ENCODE measurements at regions not wholly inside any gene's neighbourhood (a gene's known extent, or its start where the extent isn't known, plus 50 kb on each side); places are given as distances from the start of the nearest gene placed in this dataset.
"Not testable (repeated sequence)": the region's sequence is repeated elsewhere in the genome, so short reads cannot be mapped to it uniquely, and the experiment has no call there.

DNA sequence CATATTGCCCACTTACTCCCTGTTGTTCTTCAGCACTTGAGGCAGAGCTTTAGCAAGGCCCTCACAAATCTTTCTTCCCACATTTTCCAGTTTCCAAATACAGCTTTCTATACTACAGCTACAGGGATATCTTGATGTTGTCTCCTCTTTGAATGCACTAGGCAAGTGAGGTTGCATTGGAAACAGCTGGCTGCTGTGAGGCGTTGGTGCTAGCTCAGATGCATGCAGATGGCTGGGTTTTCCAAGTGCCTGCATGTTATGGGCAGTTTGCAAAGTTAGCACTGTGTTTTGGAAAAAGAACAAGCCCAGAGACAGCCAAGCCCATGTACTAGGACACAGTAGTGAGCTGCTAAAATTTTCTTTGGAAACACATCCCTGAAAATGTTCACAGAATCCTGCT, 315.1 kb upstream of the RASGEF1B start:
- DNase-seq (ENCODE audit: low read depth in 2 of 2, low spot score in 1 of 2) = no peak

DNA sequence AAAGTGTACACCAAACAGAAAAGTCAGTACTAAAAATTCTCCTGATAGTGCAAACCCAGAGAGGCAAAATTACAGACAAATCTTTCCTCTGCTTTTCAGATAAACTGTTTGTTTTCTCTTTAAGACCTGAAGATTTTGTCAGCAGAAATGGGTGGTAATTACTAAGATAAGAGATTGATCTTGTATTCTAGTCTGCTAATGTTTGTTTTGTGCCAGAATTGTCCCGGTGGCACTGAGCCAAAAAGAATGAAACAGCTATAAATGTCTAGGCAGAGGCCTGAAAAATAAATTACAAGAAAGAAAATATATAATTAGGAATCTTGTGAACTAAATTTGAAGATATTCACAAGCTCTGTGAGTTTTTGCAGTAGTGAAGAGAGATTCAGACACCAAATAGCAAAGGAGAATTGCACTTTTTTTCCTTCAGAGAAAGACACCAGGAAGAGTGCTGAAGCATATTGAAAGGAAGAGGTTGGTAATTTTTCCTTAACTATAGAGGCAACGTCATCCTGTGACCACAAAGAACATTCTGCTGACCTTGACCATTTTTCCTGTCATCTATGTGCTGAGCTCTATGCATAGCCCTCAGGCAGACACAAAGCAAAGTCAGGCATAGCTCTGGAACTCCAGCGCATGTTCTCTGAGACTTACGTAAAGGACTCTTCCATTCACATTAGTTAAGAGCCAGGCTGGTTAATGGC, 314.5 kb upstream of the RASGEF1B start:
- no peak for DNase-seq (ENCODE audit: low read depth in 2 of 2, low spot score in 1 of 2)

DNA sequence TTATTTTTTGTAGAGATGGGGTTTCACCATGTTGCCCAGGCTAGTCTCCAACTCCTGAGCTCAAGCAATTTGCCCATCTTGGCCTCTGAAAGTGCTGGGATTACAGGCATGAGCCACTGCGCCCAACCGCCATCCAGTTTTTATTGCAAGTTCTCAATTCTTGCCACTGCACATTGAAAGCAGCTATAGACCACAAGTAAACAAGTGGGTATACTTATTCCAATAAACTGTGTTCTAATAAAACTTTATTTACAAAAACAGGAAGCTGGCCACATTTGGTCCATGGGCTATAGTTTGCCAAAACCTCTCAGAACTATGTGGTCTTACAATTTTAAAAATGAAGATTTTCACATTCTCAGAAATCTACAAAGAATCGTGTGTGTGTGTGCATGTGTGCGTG, 313.6 kb upstream of the RASGEF1B start:
- DNase-seq (ENCODE audit: low read depth in 2 of 2, low spot score in 1 of 2) = no peak

DNA sequence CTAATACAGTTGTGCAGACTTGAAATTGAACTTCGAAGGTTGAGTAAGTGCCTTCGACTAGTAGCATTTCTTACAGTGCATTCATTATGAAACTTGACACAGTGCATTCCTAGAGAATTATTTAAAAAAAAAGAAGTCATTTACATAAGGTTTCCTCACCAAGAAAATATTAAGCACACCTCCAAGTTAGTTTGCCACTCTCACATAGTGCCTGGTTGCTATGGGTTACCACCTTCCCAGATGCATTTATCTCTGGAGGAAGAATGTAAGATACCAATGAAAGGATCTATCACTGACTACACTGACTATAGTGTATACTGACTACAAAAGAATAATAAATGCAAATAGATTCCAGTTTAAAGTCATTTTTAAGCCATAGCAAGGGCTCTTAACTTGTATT, 311.9 kb upstream of the RASGEF1B start:
- DNase-seq (ENCODE audit: low read depth in 2 of 2, low spot score in 1 of 2) = no peak

DNA sequence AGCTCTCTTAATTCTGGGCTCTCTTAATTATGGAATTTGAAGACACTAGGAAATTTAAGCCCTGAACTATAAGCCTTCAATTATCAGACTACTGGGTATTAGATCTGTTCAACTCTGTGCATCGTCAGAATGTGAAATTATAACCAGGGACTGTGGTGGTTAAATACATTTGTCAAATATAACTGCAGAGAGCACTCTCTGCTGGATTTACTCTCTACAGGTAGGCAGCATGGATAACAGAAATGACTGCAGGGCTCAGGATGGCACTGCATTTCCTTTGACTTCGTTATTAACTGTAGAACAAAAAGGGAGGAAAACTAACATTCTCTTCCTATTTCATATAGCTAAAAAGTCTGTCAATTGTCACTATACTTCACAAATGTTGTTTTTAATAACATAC, 310.1 kb upstream of the RASGEF1B start:
- DNase-seq (ENCODE audit: low read depth in 2 of 2, low spot score in 1 of 2) = no peak

DNA sequence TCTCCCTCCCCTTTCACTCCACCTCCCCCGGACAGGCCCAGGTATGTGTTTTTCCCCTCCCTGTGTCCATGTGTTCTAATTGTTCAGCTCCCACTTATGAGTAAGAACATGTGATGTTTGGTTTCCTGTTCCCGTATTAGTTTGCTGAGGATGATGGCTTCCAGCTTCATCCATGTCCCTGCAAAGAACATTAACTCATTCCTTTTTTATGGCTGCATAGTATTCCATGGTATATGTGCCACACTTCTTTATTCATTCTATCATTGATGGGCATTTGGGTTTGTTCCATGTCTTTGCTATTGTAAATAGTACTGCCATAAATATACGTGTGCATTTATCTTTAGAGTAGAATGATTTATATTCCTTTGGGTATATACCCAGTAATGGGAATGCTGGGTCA, 306.0 kb upstream of the RASGEF1B start:
- not testable (repeated sequence) for DNase-seq (ENCODE audit: low read depth in 2 of 2, low spot score in 1 of 2)

DNA sequence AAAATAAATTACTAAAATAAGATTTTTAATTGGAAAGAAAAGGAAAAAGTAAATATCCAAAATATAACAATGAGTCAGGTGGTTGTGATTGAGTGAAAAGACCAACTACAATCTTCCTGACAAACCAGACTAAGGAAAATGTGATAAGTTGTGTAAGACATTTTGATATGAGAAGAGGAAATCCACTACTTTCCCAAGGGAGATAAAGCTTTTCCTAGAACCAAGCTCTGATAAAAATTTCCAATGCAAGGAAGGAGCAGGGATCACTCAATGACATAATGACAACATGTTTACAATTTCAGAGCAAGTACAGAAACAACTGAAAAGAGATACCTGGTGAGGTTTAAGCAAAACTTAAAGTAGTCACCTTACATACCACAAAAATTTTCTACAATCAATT, 305.1 kb upstream of the RASGEF1B start:
- DNase-seq (ENCODE audit: low read depth in 2 of 2, low spot score in 1 of 2) = no peak

DNA sequence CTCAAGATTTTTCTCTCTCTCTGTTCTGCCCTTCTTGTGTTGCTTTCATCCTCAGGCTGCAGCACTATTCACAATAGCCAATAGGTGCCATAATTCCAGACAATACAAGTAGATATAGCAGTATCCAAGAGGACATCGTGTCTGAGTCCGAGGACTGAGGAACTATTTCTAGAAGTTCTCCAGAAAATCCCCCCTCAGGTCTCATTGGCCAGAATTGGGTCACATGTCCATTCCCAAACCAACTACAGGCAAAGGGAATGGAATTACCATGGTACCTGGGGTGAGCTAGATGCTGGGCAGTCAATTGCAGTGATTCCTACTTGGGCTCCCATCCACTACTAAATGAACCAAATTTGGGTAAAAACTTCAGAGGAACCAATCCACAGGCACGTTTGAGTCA, 301.9 kb upstream of the RASGEF1B start:
- DNase-seq (ENCODE audit: low read depth in 2 of 2, low spot score in 1 of 2) = no peak

DNA sequence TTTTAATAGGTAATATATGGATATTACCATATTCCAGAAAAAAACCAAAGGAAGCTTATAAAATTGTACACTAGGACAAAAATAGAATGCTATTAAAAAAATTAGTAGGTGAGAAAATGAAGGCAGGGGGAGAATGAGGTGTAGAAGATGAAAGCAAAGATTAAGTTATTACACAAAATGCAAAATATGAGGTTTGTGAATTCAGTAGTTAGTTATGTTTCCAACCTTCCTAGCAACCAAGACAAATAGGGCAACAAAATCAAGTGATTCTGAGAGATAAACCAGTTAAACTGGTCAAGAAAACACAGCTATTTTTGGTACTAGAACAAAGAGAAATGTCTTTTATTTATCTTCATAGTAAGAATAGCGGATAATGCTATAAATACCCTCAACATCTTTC, 300.0 kb upstream of the RASGEF1B start:
- no peak for DNase-seq (ENCODE audit: low read depth in 2 of 2, low spot score in 1 of 2)

DNA sequence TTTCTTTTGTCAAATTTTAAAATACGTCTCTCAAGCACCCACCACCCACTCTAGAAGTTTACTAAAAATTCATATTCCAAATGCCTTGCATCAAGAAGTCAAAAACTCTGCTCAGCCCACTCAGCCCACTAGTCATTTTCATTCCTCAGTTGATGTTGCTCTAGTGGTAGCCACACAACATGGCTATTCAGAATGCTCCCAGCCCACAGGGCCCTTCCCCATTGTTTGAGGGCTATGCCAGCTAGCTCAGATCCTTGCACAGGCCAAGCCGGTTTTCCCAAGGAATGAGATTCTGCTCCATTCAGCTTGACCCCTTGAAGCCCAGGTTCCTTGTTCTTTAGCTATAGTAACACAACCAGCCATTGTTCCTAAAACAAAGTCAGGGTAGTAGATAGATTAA, 297.5 kb upstream of the RASGEF1B start:
- DNase-seq (ENCODE audit: low read depth in 2 of 2, low spot score in 1 of 2) = no peak

DNA sequence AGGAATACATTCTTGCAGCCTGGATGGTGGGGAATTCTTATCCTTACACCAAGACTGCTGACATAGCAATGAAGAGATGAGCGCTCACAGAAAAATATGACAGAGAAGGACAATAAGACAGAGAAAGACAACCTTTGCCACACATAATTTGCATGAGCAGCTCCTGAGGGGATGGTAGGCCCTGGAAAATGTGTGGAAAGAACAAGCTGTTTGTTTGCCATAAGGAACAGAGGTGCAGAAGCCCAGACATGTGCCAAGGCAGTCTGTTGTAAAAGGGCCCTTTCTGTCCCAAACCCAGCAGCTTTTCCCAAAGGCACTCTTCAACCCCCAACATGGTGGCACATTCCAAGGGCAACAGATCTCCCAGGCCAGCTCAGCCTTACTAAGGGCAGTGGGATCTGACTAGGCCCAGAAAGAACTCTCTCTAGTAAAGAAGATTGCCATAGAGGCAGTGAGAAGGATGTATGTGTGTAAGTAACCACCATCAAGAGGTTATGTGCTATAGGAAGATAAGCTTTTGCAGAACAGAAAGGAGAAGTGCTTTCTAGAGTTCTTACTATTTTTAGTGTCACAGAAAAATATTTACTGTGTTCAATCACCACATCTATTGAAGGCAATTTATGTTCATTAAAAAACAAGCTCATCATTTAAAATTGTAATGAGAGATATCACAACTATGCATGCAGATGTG, 287.0 kb upstream of the RASGEF1B start:
- DNase-seq (ENCODE audit: low read depth in 2 of 2, low spot score in 1 of 2) = no peak

DNA sequence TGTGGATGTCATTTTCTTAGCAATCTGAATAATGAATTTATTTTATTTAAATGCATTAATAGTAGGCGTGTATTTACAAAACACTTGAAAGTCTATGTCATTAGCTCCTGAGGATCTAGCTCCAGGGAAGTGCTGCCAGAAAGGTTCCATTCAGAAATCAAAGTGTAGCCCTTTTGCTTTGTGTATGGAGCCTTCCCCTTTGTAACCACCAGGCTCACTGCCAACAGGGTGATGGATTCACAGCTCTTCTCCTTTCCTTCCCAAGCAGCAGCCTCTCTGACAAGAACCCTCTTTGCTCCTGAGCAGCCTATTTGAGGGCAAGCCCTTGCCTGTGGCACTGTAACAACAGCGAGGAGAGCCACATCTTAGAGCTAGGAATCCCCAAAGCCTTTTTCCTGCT, 286.0 kb upstream of the RASGEF1B start:
- DNase-seq (ENCODE audit: low read depth in 2 of 2, low spot score in 1 of 2) = no peak

DNA sequence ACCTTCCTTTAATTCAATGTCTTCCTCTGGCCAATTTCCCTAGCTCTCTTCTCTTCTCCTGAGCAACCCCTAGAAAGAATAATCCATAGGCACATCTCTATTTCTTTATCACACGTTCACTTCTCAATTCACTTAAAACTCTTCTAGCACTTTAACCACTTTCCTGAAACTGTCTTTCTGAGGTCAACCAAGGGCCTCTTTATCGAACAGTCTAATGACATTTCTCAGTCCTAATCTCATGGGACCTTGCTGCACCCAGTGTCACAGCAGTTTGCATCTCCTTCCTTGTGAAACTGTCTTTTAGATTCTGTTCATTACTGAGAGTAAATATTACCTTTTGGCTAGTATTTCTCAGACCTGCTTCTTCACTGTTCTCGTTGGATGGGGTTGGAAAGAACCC, 285.3 kb upstream of the RASGEF1B start:
- no peak for DNase-seq (ENCODE audit: low read depth in 2 of 2, low spot score in 1 of 2)

DNA sequence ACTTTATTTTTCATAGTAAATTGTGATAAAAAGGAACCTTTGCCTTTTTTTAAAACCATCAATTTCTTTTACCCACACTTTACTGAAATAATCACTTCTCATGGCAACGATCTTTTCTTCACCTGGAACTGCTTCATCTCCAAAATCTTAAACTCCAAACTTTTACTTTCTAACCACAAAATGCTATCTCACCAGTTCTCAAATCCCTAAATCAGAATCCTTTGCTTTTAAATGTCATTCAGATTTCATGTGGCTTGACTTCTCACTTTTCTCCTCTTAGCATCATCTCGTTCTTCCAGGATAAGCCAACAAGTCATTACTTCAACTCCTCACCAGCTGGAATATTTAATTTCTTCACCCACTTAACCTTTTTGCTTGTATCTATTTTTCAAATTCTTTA, 284.3 kb upstream of the RASGEF1B start:
- DNase-seq (ENCODE audit: low read depth in 2 of 2, low spot score in 1 of 2) = no peak

DNA sequence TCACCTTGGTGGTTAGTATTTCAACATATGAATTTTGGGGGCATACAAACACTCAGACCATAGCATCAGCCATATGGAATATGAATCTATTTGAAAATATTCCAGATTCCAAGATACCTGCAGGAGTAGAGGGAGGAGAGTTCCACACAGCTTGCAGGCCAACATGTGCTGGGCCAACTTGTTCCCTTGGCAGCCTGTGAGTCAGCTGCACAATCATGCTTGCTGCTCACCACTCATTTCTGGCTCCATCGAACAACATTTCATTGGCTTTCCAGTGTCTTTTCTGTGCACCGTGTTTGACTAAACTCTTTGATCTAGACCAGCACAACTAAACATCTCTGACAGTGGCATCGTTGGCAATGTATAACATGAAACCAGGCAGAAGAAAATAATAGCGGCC, 282.5 kb upstream of the RASGEF1B start:
- DNase-seq (ENCODE audit: low read depth in 2 of 2, low spot score in 1 of 2) = no peak

DNA sequence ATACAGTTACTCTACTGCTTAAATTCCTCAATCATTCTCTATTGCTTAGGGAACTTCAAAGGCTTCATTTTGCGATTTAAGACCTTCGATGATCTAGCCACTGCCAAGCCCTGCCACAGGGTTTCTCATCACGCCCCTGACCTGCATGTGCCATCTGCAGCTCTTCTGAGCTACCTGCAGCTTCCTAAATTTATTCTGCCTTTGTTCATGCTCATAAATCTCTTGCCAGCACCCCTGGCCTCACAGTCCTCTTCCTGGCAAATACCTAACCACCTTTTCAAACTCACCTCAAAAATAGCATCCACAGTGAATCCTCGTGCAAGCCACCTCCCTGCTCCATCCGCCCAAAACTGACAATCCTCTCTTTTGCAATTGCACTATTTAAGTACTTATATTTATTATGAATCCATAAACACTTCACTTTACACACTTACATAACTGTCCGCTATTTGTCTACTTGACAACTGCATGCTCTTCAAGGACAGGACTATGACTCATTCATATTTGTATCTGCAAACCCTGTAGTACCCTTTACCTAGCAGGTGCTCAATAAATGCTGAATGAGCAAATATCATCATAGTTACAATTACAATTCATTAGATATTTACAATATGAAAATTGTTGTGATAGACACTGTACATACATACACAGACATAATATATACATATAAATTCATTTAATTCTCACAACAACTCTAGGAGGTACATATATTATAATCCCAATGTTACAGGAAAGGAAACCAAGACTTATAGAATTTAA, 280.0 kb upstream of the RASGEF1B start:
- DNase-seq (ENCODE audit: low read depth in 2 of 2, low spot score in 1 of 2) = no peak

DNA sequence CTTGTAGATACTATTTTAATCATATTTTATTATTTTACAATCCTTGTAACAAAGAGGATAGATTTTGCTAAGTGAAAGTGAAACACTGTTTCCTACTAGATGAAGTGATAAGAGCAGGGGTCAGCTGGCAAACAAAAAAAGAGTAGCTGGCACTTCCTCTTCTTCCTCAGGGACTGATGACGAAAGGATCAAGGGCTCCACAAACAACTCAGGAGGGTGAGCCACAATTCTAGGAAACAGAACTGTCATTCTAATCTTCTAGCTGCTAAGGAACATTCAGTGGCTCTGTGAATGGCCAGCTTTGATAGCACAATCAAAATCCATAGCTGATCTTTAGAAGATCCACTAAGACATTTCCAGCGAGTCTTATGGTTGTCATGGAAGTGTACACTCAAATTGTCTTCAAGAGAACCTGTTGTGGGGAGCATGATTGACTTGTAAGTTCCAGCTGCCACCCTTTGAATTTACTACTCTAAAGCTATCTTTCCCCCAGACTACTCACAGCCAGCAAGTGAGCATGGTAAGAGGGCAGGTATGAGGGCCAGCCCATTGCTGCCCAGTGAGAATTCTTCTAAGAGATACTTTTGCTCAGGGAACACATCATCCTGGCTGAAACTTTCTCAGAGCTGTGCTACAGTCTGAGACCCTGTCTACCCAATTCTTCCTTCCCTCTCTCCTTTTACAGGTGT, 275.7 kb upstream of the RASGEF1B start:
- DNase-seq (ENCODE audit: low read depth in 2 of 2, low spot score in 1 of 2) = no peak

DNA sequence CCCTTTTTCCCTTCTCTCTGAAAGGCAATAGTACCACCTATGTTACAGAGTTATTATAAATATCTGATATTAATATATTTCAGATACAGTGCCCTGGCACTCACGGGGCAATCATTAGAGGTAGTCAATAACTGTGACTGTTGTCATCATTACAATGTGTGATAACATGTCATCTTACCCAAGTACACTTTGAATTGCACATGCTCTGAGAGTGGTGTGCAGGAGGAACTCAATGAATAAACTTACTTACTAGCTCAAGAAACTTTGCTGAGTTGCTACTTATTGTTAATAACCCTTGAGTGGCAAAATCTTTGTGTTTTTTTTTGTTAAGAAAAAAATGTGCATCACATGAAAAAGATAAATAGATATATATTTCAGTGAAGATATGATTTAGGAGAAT, 275.1 kb upstream of the RASGEF1B start:
- no peak for DNase-seq (ENCODE audit: low read depth in 2 of 2, low spot score in 1 of 2)

DNA sequence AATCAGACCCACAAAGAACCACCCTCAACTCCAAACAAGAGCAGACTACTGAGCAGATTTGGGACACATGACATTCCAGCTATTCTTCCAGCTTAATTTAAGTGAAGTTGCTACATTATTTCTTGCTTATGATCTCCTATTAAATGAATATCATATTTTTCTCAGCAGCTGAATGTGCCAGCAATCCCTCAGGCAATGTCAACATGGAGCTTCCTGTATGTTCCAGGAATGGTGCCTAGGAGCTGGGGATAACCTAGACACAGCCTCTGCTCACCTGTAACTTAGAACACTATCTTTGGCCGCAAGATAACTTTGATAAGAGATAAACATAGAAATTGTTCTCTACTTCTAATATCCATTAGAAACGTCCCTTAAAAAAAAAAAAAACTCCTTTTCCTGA, 274.4 kb upstream of the RASGEF1B start:
- no peak for DNase-seq (ENCODE audit: low read depth in 2 of 2, low spot score in 1 of 2)

DNA sequence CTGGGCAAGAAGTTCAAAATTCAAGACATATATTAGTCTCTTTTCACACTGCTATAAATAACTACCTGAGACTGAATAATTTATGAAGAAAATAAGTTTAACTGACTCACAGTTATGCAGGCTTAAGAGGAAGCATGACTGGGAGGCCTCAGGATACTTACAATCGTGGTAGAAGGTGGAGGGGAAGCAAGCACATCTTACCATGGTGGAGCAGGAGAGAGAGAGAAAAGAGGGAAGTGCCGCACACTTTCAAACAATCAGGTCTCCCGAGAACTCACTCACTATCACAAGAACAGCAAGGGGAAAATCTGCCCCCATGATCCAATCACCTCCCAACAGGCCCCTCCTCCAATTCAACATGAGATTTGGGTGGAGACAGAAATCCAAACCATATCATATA, 273.3 kb upstream of the RASGEF1B start:
- DNase-seq (ENCODE audit: low read depth in 2 of 2, low spot score in 1 of 2) = no peak

DNA sequence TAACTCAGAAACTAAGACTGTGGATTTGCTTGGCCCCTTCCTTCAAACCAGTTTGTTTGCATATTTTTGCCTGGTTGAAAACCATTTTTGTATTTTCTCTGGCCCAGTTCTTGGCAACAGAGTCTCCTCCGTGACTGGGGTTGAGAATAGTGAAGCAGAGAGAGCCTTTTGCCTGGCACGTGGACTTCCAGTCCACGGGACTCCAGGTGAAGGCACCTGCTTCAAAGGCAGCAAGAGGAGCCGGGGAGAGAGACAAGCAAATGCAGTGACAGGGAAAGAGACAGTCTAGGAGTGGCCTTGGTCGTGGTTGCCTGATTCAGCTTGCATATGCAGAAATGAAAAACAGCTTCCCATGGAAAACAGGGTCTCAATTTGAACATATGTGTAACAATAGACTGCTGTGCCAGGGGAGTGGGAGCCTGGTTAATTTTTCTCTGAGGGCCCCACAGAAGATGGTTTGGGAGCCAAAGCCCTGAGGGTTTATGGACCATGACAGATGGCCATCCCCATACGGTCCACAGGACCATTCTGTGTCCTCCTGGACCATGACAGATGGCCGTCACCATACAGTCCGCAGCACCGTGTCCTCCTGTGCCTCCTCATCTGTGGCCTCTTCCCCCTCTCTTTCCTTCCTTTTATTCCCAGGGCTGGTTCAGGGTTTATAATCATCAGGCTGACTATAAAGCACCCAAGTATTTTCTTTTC, 272.2 kb upstream of the RASGEF1B start:
- DNase-seq (ENCODE audit: low read depth in 2 of 2, low spot score in 1 of 2) = no peak

Data from stimulated activated CD8-positive, alpha-beta memory T cell treated with anti-CD3 and anti-CD28 coated beads, Interleukin-4, amount 100 ng/mL, for 4 hours (primary cell).